IPS-20b (cell line): ENCODE measurements at regions not wholly inside any gene's neighbourhood (a gene's known extent, or its start where the extent isn't known, plus 50 kb on each side); places are given as distances from the start of the nearest gene placed in this dataset.

Experiments used
- H3K27ac ChIP-seq: one replicate; pipeline ENCODE4 v1.5.1; 2013; ENCODE audit warnings: low read length
- H3K27me3 ChIP-seq: 2 replicates; pipeline ENCODE4 v1.6.1; 2013; ENCODE audit warnings: mild to moderate bottlenecking, low read length, inconsistent platforms; ENCODE audit not compliant: insufficient read depth
- H3K36me3 ChIP-seq: 2 replicates; pipeline ENCODE4 v1.6.1; 2013; ENCODE audit warnings: low read depth, mild to moderate bottlenecking, inconsistent platforms, low read length, moderate library complexity; ENCODE audit not compliant: insufficient read depth
- H3K4me1 ChIP-seq: 2 replicates; pipeline ENCODE4 v1.6.1; 2013; ENCODE audit warnings: mild to moderate bottlenecking, control low read depth, inconsistent platforms, low read length, moderate library complexity; ENCODE audit not compliant: insufficient read depth
- H3K4me3 ChIP-seq: 2 replicates; pipeline ENCODE4 v1.5.1; 2013; ENCODE audit warnings: mild to moderate bottlenecking, low read length, inconsistent platforms
- H3K9ac ChIP-seq: 2 replicates; pipeline ENCODE4 v1.6.1; 2013; ENCODE audit warnings: low read depth, mild to moderate bottlenecking, inconsistent platforms, low read length, moderate library complexity
- H3K9me3 ChIP-seq: 2 replicates; pipeline ENCODE4 v1.6.1; 2013; ENCODE audit warnings: mild to moderate bottlenecking, low read depth, low read length, inconsistent platforms; ENCODE audit not compliant: insufficient read depth

DNA sequence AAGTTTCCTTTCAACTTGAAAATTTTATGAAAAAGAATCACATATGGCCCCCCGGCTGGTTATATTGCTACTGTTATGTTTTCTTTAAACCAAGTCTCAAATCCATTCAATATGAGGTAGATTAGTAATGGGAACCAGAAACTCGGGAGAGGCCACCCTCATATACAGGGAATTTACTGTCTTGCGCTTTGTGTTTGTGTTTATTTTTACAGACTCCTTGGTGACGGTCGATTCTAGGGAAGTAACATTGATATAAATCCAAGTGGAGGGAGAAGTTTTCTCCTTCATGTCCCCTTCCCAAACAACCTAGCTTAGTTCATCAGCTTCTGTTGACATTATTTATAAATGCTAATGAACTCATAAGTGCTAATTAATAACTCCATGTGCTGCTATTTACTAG is 163.5 kb upstream of the LMO4 start:
- H3K27me3 ChIP-seq = no peaks in the 10 kb centered on the region
- H3K9me3 ChIP-seq = no peaks in the 10 kb centered on the region
- no peaks in the 10 kb centered on the region for H3K4me1 ChIP-seq
- H3K27ac ChIP-seq = no peak overlapping the region
- H3K4me3 ChIP-seq = no peak overlapping the region
- no peak overlapping the region for H3K9ac ChIP-seq
- H3K36me3 ChIP-seq = no peaks in the 10 kb centered on the region

DNA sequence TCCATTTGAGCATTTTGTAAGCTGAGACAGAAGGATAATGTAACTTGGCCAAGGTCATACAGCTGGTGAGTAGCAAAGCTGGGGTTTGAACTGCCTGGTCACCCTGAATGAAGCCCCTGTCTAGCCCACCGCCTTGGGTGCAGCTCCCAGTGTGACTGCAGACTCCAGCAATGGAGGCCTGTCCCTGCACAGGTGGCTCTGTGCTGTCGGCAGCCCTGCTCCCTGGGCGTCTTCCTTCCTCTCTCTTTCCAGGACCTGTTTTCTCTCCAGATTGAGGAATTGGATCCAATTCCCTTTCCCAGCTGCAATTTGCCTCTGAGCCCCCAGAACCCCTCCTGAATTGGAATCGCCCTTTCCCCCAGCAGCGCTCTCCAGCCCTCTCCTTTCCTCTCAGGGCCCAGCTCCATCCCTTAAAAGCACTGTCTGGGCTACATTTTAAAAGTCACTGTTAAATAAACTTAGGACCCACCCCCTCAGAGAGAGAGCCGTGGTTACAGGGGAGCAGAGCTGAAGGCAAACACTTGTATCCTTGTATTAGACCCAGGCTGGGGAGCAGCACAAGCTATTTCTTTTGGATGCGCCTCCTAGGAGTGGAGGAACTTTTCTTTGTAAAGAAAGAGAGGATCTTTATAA is 161.4 kb upstream of the LMO4 start:
- H3K4me3 ChIP-seq = no peak overlapping the region
- no peaks in the 10 kb centered on the region for H3K27me3 ChIP-seq
- no peaks in the 10 kb centered on the region for H3K4me1 ChIP-seq
- no peaks in the 10 kb centered on the region for H3K36me3 ChIP-seq
- H3K9ac ChIP-seq = no peak overlapping the region
- no peaks in the 10 kb centered on the region for H3K9me3 ChIP-seq
- no peak overlapping the region for H3K27ac ChIP-seq

- Histone ChIP-seq H3K4me3 (no peak overlapping the region), H3K27ac (no peak overlapping the region), H3K9me3 (no peaks in the 10 kb centered on the region), H3K4me1 (no peaks in the 10 kb centered on the region), H3K27me3 (no peaks in the 10 kb centered on the region), H3K36me3 (no peaks in the 10 kb centered on the region), H3K9ac (no peak overlapping the region)
Observed at GRCh38 chr1:87167848-87168525, 160.7 kb upstream of the LMO4 start.

DNA sequence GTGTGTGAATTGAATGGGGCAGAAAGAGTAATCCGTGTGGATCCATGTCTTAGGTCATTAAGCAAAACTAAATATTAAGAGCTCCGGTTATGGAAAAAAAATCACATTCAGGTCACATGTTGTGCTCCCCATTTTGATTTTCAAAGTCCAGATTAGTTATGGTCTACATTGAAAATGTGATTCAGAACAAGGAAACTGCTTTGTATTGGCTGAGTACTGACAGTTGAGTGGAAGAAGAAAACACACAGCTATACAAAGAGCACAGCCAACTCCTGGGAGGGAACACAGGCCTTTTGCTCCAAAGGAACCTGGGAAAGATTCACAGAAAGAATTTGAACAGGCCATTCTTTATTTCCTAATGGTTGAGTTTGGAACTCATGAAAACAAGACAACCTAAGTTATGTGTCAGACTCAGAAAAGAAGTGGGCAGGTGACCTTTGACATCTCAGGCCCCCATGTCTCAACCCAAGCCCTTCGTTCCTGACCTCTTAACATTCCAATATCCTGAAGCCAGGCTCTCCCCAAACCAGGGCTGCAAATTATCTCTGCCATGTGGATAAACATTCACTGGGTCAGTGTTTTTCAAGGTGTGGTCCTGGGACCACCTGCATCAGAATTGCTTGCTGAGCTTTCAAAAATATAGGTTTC is 159.3 kb upstream of the LMO4 start:
- Histone ChIP-seq H3K9ac (no peak overlapping the region), H3K4me1 (no peaks in the 10 kb centered on the region), H3K27ac (no peak overlapping the region), H3K4me3 (no peak overlapping the region), H3K9me3 (no peaks in the 10 kb centered on the region), H3K36me3 (no peaks in the 10 kb centered on the region), H3K27me3 (no peaks in the 10 kb centered on the region)

DNA sequence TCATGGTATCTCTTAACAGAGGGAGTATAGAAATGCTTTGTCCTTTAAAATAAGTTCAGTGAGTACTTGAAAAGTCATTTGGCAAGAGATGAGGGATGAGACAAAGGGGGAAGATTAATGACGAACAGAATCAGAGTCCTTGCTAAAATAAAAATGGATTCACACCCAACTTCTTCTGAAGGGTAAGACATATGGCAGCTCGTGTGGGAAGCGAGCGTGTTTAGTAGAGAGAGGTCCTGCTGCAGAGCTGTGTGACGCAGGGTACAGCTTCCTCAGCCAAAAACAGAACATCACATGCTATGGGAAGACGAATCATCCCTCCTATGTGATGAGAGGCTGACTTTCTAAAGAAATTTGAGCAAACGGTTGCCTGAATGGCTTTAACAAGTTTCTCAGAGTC is 158.5 kb upstream of the LMO4 start:
- no peak overlapping the region for H3K27ac ChIP-seq
- no peaks in the 10 kb centered on the region for H3K27me3 ChIP-seq

GRCh38 chr1:87170931-87171598 is 157.6 kb upstream of the LMO4 start:
- Histone ChIP-seq H3K9ac (no peak overlapping the region), H3K9me3 (no peaks in the 10 kb centered on the region), H3K36me3 (no peaks in the 10 kb centered on the region), H3K4me1 (no peaks in the 10 kb centered on the region), H3K27me3 (no peaks in the 10 kb centered on the region), H3K27ac (no peak overlapping the region), H3K4me3 (no peak overlapping the region)

More for the DNA sequence above, 158.5 kb upstream of the LMO4 start:
- H3K4me3 ChIP-seq = no peak overlapping the region
- H3K9me3 ChIP-seq = no peaks in the 10 kb centered on the region
- H3K4me1 ChIP-seq = no peaks in the 10 kb centered on the region
- H3K36me3 ChIP-seq = no peaks in the 10 kb centered on the region
- H3K9ac ChIP-seq = no peak overlapping the region

GRCh38 chr1:87173231-87173630 is 155.4 kb upstream of the LMO4 start:
- Histone ChIP-seq H3K4me3 (no peak overlapping the region), H3K9ac (no peak overlapping the region), H3K27me3 (no peaks in the 10 kb centered on the region), H3K27ac (no peak overlapping the region), H3K4me1 (no peaks in the 10 kb centered on the region), H3K36me3 (no peaks in the 10 kb centered on the region), H3K9me3 (no peaks in the 10 kb centered on the region)

GRCh38 chr1:87174724-87175245 is 153.9 kb upstream of the LMO4 start:
- Histone ChIP-seq H3K27me3 (no peaks in the 10 kb centered on the region), H3K36me3 (no peaks in the 10 kb centered on the region), H3K9ac (no peak overlapping the region), H3K4me1 (no peaks in the 10 kb centered on the region), H3K27ac (no peak overlapping the region), H3K4me3 (no peak overlapping the region), H3K9me3 (no peaks in the 10 kb centered on the region)

DNA sequence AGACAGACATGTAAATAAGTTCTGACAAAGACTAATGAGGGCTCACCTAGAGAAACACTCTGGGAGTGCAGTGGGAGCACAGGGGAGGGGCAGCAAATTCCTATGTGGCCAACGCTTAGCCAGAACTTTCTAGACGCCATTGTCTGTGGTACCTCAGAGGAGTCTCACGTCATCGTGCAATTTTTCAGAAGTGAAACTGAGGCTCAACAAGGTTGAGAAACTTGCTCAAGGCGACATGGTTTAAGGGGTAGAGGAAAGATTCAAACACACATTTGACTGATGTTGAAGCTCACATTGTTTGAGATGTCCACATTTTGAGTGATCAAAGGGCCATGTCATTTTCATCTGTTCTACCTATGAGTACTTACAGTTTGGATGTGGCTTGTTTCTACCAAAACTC is 152.6 kb upstream of the LMO4 start:
- Histone ChIP-seq H3K27me3 (no peaks in the 10 kb centered on the region), H3K27ac (no peak overlapping the region), H3K4me1 (no peaks in the 10 kb centered on the region), H3K4me3 (no peak overlapping the region), H3K36me3 (no peaks in the 10 kb centered on the region), H3K9me3 (no peaks in the 10 kb centered on the region), H3K9ac (no peak overlapping the region)

- no peak overlapping the region for H3K27ac ChIP-seq
- no peaks in the 10 kb centered on the region for H3K9me3 ChIP-seq
- no peaks in the 10 kb centered on the region for H3K27me3 ChIP-seq
- no peak overlapping the region for H3K9ac ChIP-seq
- no peak overlapping the region for H3K4me3 ChIP-seq
- no peaks in the 10 kb centered on the region for H3K36me3 ChIP-seq
- no peaks in the 10 kb centered on the region for H3K4me1 ChIP-seq
Observed at GRCh38 chr1:87176514-87176913, 152.2 kb upstream of the LMO4 start.

GRCh38 chr1:87178441-87178840 is 150.2 kb upstream of the LMO4 start:
- Histone ChIP-seq H3K9ac (no peak overlapping the region), H3K27me3 (no peaks in the 10 kb centered on the region), H3K4me3 (no peak overlapping the region), H3K9me3 (no peaks in the 10 kb centered on the region), H3K4me1 (no peaks in the 10 kb centered on the region), H3K27ac (no peak overlapping the region), H3K36me3 (no peaks in the 10 kb centered on the region)
